H4 (cell line): ENCODE measurements at regions not wholly inside any gene's neighbourhood (a gene's known extent, or its start where the extent isn't known, plus 50 kb on each side); places are given as distances from the start of the nearest gene placed in this dataset.

Experiments
- DNase-seq: peaks from one replicate; pipeline ENCODE4 v3.0.0-alpha.2; 2015; ENCODE audit warnings: low spot score

GRCh38 chr2:104318001-104318665 is 535.8 kb upstream of the POU3F3 start:
- DNase-seq, result no peak

GRCh38 chr2:104321116-104321795 is 532.7 kb upstream of the POU3F3 start:
- DNase-seq, result no peak

GRCh38 chr2:104321796-104322349 is 532.0 kb upstream of the POU3F3 start:
- no peak for DNase-seq

- DNase-seq, result peak; percentile 93
Measured at GRCh38 chr2:104332731-104333130, 521.2 kb upstream of the POU3F3 start.

- peak; percentile 12 for DNase-seq
Measured at GRCh38 chr2:104337869-104338268, 516.0 kb upstream of the POU3F3 start.

GRCh38 chr2:104340162-104340561 is 513.8 kb upstream of the POU3F3 start:
- DNase-seq, result no peak

GRCh38 chr2:104340879-104341828 is 512.8 kb upstream of the POU3F3 start:
- DNase-seq, result no peak

- no peak for DNase-seq
Measured at GRCh38 chr2:104344306-104344705, 509.6 kb upstream of the POU3F3 start.

GRCh38 chr2:104344985-104345384 is 508.9 kb upstream of the POU3F3 start:
- no peak for DNase-seq

GRCh38 chr2:104358122-104358521 is 495.8 kb upstream of the POU3F3 start:
- DNase-seq, result no peak

- no peak for DNase-seq
Measured at GRCh38 chr2:104361414-104361813, 492.5 kb upstream of the POU3F3 start.

GRCh38 chr2:104368089-104368488 is 485.8 kb upstream of the POU3F3 start:
- DNase-seq, result no peak

- DNase-seq, result no peak
Measured at GRCh38 chr2:104371087-104371781, 482.7 kb upstream of the POU3F3 start.

GRCh38 chr2:104375206-104375605 is 478.7 kb upstream of the POU3F3 start:
- no peak for DNase-seq

GRCh38 chr2:104378853-104379374 is 475.0 kb upstream of the POU3F3 start:
- DNase-seq, result peak; percentile 64

GRCh38 chr2:104384961-104385360 is 469.0 kb upstream of the POU3F3 start:
- DNase-seq, result no peak

GRCh38 chr2:104385743-104386142 is 468.2 kb upstream of the POU3F3 start:
- no peak for DNase-seq

- DNase-seq, result no peak
Measured at GRCh38 chr2:104388296-104388695, 465.6 kb upstream of the POU3F3 start.

- DNase-seq, result no peak
Measured at GRCh38 chr2:104402825-104403224, 451.1 kb upstream of the POU3F3 start.

- DNase-seq, result no peak
Measured at GRCh38 chr2:104404526-104404925, 449.4 kb upstream of the POU3F3 start.

- DNase-seq, result no peak
Measured at GRCh38 chr2:104405623-104406022, 448.3 kb upstream of the POU3F3 start.
